Activated CD8-positive, alpha-beta T cell treated with anti-CD3 and anti-CD28 coated beads for 36 hours (primary cell): ENCODE measurements at regions not wholly inside any gene's neighbourhood (a gene's known extent, or its start where the extent isn't known, plus 50 kb on each side); places are given as distances from the start of the nearest gene placed in this dataset.

Source experiments
- ATAC-seq: fragments of 200-7000 bp; cut with Tn5 transposase; one replicate; pipeline ENCODE4 v1.10.0; 2021; ENCODE audit warnings: mild to moderate bottlenecking, moderate library complexity
- CTCF ChIA-PET: fragments of 350-600 bp; sonication (Branson Sonifier 250); formaldehyde crosslinking; loops from one replicate; lab custom pipeline; 2021; ENCODE audit warnings: antibody characterized with exemption; lab: Charles Lee
- POLR2A ChIA-PET: fragments of 350-600 bp; sonication (Branson Sonifier 250); formaldehyde crosslinking; loops from one replicate; lab custom pipeline; 2021; ENCODE audit warnings: antibody characterized with exemption; lab: Charles Lee
- DNase-seq: peaks from one replicate; pipeline ENCODE4 v3.0.0-alpha.2; 2020
- H3K27ac Mint-ChIP-seq: one replicate; pipeline ENCODE4 v1.8.0; 2021; ENCODE audit warnings: mild to moderate bottlenecking, mixed read lengths
- H3K27me3 Mint-ChIP-seq: one replicate; pipeline ENCODE4 v1.8.0; 2021; ENCODE audit warnings: mixed read lengths
- H3K36me3 Mint-ChIP-seq: one replicate; pipeline ENCODE4 v1.8.0; 2021; ENCODE audit warnings: low read depth, mixed read lengths
- H3K4me1 Mint-ChIP-seq: one replicate; pipeline ENCODE4 v1.8.0; 2021; ENCODE audit warnings: low read depth, mixed read lengths
- H3K4me3 Mint-ChIP-seq: one replicate; pipeline ENCODE4 v1.8.0; 2021; ENCODE audit warnings: mild to moderate bottlenecking, moderate library complexity, mixed read lengths
- H3K9me3 Mint-ChIP-seq: one replicate; pipeline ENCODE4 v1.8.0; 2021; ENCODE audit warnings: mixed read lengths
- CTCF ChIP-seq: fragments of 200-600 bp; IDR thresholded peaks from one replicate; pipeline ENCODE4 v1.8.0; 2022; ENCODE audit warnings: antibody characterized with exemption, mild to moderate bottlenecking
- intact Hi-C: fragments of 100-400 bp; cut with micrococcal nuclease; formaldehyde crosslinking; loops from one replicate; pipeline ENCODE4 v1.10.0; 2022

- H3K36me3 Mint-ChIP-seq = peaks cover 2% of the 10 kb centered on the region
- no peaks in the 10 kb centered on the region for H3K27me3 Mint-ChIP-seq
- no peaks in the 10 kb centered on the region for H3K9me3 Mint-ChIP-seq
- POLR2A ChIA-PET = no interaction called here
- no peak for TF ChIP-seq CTCF
- H3K27ac Mint-ChIP-seq = no peak overlapping the region
- ATAC-seq (no peak), DNase-seq (no peak)
- H3K4me1 Mint-ChIP-seq = peaks cover 3% of the 10 kb centered on the region
- no peak overlapping the region for H3K4me3 Mint-ChIP-seq
- CTCF ChIA-PET = no interaction called here
- intact Hi-C loops = no loop called here
Observed at GRCh38 chr1:222948079-222948478, 133.2 kb downstream of the DISP1 start.

GRCh38 chr1:222950892-222951291 lies 136.1 kb downstream of the DISP1 start:
- Mint-ChIP-seq H3K9me3 (no peaks in the 10 kb centered on the region), H3K4me1 (peaks cover 3% of the 10 kb centered on the region), H3K4me3 (no peak overlapping the region), H3K27me3 (no peaks in the 10 kb centered on the region), H3K36me3 (peaks cover 2% of the 10 kb centered on the region), H3K27ac (no peak overlapping the region)
- DNase-seq = no peak
- ChIA-PET POLR2A (no interaction called here), CTCF (no interaction called here)
- intact Hi-C loops = no loop called here
- no peak for TF ChIP-seq CTCF
- no peak for ATAC-seq

- TF ChIP-seq CTCF = no peak
- H3K36me3 Mint-ChIP-seq = no peaks in the 10 kb centered on the region
- no peaks in the 10 kb centered on the region for H3K27me3 Mint-ChIP-seq
- intact Hi-C loops = no loop called here
- ChIA-PET CTCF (no interaction called here), POLR2A (no interaction called here)
- H3K9me3 Mint-ChIP-seq = no peaks in the 10 kb centered on the region
- ATAC-seq (no peak), DNase-seq (no peak)
- H3K27ac Mint-ChIP-seq = no peak overlapping the region
- H3K4me1 Mint-ChIP-seq = peaks cover 3% of the 10 kb centered on the region
- H3K4me3 Mint-ChIP-seq = no peak overlapping the region
Observed at GRCh38 chr1:222953585-222953984, 138.7 kb downstream of the DISP1 start.

- POLR2A ChIA-PET = no interaction called here
Observed at GRCh38 chr1:222955964-222956363, 141.1 kb downstream of the DISP1 start.

GRCh38 chr1:222956601-222957000 lies 141.8 kb downstream of the DISP1 start:
- Mint-ChIP-seq H3K27me3 (no peaks in the 10 kb centered on the region), H3K9me3 (peaks cover 3% of the 10 kb centered on the region), H3K36me3 (no peaks in the 10 kb centered on the region), H3K27ac (no peak overlapping the region), H3K4me1 (peaks cover under 1% of the 10 kb centered on the region), H3K4me3 (no peak overlapping the region)
- DNase-seq (no peak), ATAC-seq (no peak)
- ChIA-PET POLR2A (no interaction called here), CTCF (interaction anchor here (1.3 kb wide), 1 partner anchor 133 kb away, joined by 4 read pairs; no protein-coding TSS in a partner anchor)
- intact Hi-C loops = no loop called here
- TF ChIP-seq CTCF = no peak

More at GRCh38 chr1:222955964-222956363, 141.1 kb downstream of the DISP1 start:
- no peak for TF ChIP-seq CTCF
- no peak overlapping the region for H3K4me3 Mint-ChIP-seq
- no peaks in the 10 kb centered on the region for H3K27me3 Mint-ChIP-seq
- no peaks in the 10 kb centered on the region for H3K36me3 Mint-ChIP-seq
- intact Hi-C loops = no loop called here
- CTCF ChIA-PET = no interaction called here
- H3K27ac Mint-ChIP-seq = no peak overlapping the region
- no peak for ATAC-seq
- peaks cover 3% of the 10 kb centered on the region for H3K4me1 Mint-ChIP-seq
- no peak for DNase-seq
- H3K9me3 Mint-ChIP-seq = peaks cover 3% of the 10 kb centered on the region
